ENCODE measurements at regions not wholly inside any gene's neighbourhood (a gene's known extent, or its start where the extent isn't known, plus 50 kb on each side); places are given as distances from the start of the nearest gene placed in this dataset.

DNA sequence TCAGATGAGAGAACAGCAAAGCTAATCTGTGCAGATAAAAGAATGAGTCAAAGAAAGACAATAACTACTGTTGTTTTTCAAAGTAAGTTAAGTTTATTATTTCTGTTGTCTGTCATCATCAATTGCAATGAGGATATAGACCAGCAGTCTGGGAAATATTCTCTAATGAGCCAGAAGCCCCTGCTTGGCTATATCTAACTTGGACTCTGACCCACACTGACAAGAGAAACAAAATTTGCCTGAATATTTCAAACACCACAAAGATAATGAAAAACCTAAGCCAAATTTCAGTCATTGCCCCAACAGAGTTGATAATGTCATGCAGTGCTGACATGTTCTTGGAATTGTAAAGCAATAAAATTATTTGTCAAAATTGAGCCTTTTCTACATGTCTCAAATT, 115.0 kb upstream of the PRDX4 start:
- peaks cover 0 to 3% (median 1%) of the 10 kb centered on the region in 4 donors for H3K9me3 ChIP-seq (ENCODE audit: control insufficient read depth in 4 of 4, low read length in 3 of 4)
- no peaks in the 10 kb centered on the region for H3K36me3 ChIP-seq (ENCODE audit: control insufficient read depth in 4 of 4, insufficient read depth in 3 of 4, low read depth in 1 of 4, low read length in 3 of 4)
- H3K4me3 ChIP-seq (ENCODE audit: low read depth in 1 of 3, low read length in 3 of 3): no peak overlapping the region
- TF ChIP-seq HNF4G (IDR thresholded peaks at IDR 0.05) (no peak), MAX (IDR thresholded peaks at IDR 0.05) (no peak), NR2F2 (IDR thresholded peaks at IDR 0.05) (no peak), ZBTB33 (IDR thresholded peaks at IDR 0.05) (no peak), RXRA (IDR thresholded peaks at IDR 0.05) (no peak)
- H3K27ac ChIP-seq (ENCODE audit: low read depth in 1 of 2, low read length in 2 of 2): no peak overlapping the region
- no peak overlapping the region for H3K9ac ChIP-seq (ENCODE audit: low read depth in 1 of 2, low read length in 2 of 2)
- no peak for DNase-seq (ENCODE audit: low spot score)
- H3K27me3 ChIP-seq (ENCODE audit: control insufficient read depth in 4 of 4, insufficient read depth in 4 of 4, low read length in 3 of 4): no peaks in the 10 kb centered on the region
- H3K4me1 ChIP-seq (ENCODE audit: control insufficient read depth in 4 of 4, insufficient read depth in 4 of 4, low read length in 3 of 4): no peaks in the 10 kb centered on the region

GRCh38 chrX:23554304-23554703, 113.0 kb upstream of the PRDX4 start:
- no peaks in the 10 kb centered on the region for H3K36me3 ChIP-seq (ENCODE audit: control insufficient read depth in 4 of 4, insufficient read depth in 3 of 4, low read depth in 1 of 4, low read length in 3 of 4)
- H3K9me3 ChIP-seq (ENCODE audit: control insufficient read depth in 4 of 4, low read length in 3 of 4): peaks cover 0 to 11% (median 4%) of the 10 kb centered on the region in 4 donors
- no peaks in the 10 kb centered on the region for H3K4me1 ChIP-seq (ENCODE audit: control insufficient read depth in 4 of 4, insufficient read depth in 4 of 4, low read length in 3 of 4)
- no peaks in the 10 kb centered on the region for H3K27me3 ChIP-seq (ENCODE audit: control insufficient read depth in 4 of 4, insufficient read depth in 4 of 4, low read length in 3 of 4)
- TF ChIP-seq RAD21 (IDR thresholded peaks at IDR 0.05): peak; percentile 66 to 79
- TF ChIP-seq CTCF (IDR thresholded peaks at IDR 0.05; ENCODE audit: low read depth, low read length, missing input control): peak; percentile 39
- no peak for TF ChIP-seq MAX (IDR thresholded peaks at IDR 0.05)
- 5% methylated on average over 3 of the region's 3 CpGs for WGBS
- no peak overlapping the region for H3K4me3 ChIP-seq (ENCODE audit: low read depth in 1 of 3, low read length in 3 of 3)
- H3K27ac ChIP-seq (ENCODE audit: low read depth in 1 of 2, low read length in 2 of 2): no peak overlapping the region
- DNase-seq (ENCODE audit: low spot score): no peak
- no peak overlapping the region for H3K9ac ChIP-seq (ENCODE audit: low read depth in 1 of 2, low read length in 2 of 2)

DNA sequence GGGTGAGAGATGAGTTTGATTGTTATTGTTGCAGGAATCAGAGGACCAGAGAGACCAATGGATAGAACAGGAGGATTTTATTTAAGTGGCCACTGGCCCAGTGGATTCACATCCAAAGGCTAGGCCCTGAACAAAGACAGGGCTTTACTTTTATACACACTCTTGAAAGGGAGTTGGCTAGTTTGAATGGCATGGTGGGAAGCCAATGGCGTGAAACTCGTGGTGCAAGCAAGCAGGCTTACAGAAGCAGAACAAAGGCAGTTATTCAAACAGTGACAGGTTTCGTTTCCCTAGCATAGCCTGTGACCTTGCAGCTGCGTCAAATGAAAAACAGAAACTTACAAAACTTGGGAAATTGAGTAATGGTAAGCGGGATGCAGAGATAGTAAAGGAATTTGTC, 110.2 kb upstream of the PRDX4 start:
- Histone ChIP-seq H3K9me3 (ENCODE audit: control insufficient read depth in 4 of 4, low read length in 3 of 4) (peaks cover 0 to 15% (median 4%) of the 10 kb centered on the region in 4 donors), H3K27ac (ENCODE audit: low read depth in 1 of 2, low read length in 2 of 2) (no peak overlapping the region), H3K4me1 (ENCODE audit: control insufficient read depth in 4 of 4, insufficient read depth in 4 of 4, low read length in 3 of 4) (no peaks in the 10 kb centered on the region), H3K36me3 (ENCODE audit: control insufficient read depth in 4 of 4, insufficient read depth in 3 of 4, low read depth in 1 of 4, low read length in 3 of 4) (no peaks in the 10 kb centered on the region), H3K9ac (ENCODE audit: low read depth in 1 of 2, low read length in 2 of 2) (no peak overlapping the region), H3K4me3 (ENCODE audit: low read depth in 1 of 3, low read length in 3 of 3) (no peak overlapping the region), H3K27me3 (ENCODE audit: control insufficient read depth in 4 of 4, insufficient read depth in 4 of 4, low read length in 3 of 4) (no peaks in the 10 kb centered on the region)
- no peak for DNase-seq (ENCODE audit: low spot score)
- 70% methylated on average over 5 of the region's 5 CpGs for WGBS
- TF ChIP-seq NR2F2 (IDR thresholded peaks at IDR 0.05) (no peak), JUND (IDR thresholded peaks at IDR 0.05) (no peak), HNF4A (conservative IDR thresholded peaks at IDR 0.05) (no peak), RAD21 (IDR thresholded peaks at IDR 0.05) (no peak), ATF3 (IDR thresholded peaks at IDR 0.05) (no peak), ZBTB33 (IDR thresholded peaks at IDR 0.05) (no peak), FOXA1 (IDR thresholded peaks at IDR 0.05) (no peak), RXRA (IDR thresholded peaks at IDR 0.05) (no peak), SP1 (IDR thresholded peaks at IDR 0.05) (no peak), YY1 (IDR thresholded peaks at IDR 0.05) (no peak), FOXA2 (IDR thresholded peaks at IDR 0.05) (no peak), HNF4G (IDR thresholded peaks at IDR 0.05) (no peak), CTCF (IDR thresholded peaks at IDR 0.05; ENCODE audit: low read depth, low read length, missing input control) (no peak)
- TF ChIP-seq, protein P1, sequence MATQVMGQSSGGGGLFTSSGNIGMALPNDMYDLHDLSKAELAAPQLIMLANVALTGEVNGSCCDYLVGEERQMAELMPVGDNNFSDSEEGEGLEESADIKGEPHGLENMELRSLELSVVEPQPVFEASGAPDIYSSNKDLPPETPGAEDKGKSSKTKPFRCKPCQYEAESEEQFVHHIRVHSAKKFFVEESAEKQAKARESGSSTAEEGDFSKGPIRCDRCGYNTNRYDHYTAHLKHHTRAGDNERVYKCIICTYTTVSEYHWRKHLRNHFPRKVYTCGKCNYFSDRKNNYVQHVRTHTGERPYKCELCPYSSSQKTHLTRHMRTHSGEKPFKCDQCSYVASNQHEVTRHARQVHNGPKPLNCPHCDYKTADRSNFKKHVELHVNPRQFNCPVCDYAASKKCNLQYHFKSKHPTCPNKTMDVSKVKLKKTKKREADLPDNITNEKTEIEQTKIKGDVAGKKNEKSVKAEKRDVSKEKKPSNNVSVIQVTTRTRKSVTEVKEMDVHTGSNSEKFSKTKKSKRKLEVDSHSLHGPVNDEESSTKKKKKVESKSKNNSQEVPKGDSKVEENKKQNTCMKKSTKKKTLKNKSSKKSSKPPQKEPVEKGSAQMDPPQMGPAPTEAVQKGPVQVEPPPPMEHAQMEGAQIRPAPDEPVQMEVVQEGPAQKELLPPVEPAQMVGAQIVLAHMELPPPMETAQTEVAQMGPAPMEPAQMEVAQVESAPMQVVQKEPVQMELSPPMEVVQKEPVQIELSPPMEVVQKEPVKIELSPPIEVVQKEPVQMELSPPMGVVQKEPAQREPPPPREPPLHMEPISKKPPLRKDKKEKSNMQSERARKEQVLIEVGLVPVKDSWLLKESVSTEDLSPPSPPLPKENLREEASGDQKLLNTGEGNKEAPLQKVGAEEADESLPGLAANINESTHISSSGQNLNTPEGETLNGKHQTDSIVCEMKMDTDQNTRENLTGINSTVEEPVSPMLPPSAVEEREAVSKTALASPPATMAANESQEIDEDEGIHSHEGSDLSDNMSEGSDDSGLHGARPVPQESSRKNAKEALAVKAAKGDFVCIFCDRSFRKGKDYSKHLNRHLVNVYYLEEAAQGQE (IDR thresholded peaks at IDR 0.05): no peak

Measured in liver (tissue), 8 donors.